Naive thymus-derived CD8-positive, alpha-beta T cell (primary cell): ENCODE measurements at regions not wholly inside any gene's neighbourhood (a gene's known extent, or its start where the extent isn't known, plus 50 kb on each side); places are given as distances from the start of the nearest gene placed in this dataset.

Experiments
- ATAC-seq, 2 donors: fragments of 150-1000 bp; cut with Tn5 transposase in 1 of 2; sonication (Bioruptor Pico), chemical (Tn5 transposase) in 1 of 2; 1 replicate in 1 of 2; 2 replicates in 1 of 2; pipeline ENCODE4 v1.10.0; 2021; ENCODE audit warnings: mild to moderate bottlenecking in 2 of 2, moderate library complexity in 2 of 2
- POLR2A ChIA-PET: fragments of 350-600 bp; sonication (Branson Sonifier 250); formaldehyde crosslinking; loops from one replicate; lab custom pipeline; 2021; ENCODE audit warnings: antibody characterized with exemption; lab: Charles Lee
- DNase-seq, 10 donors: peaks; one replicate each; pipeline versions ENCODE4 v3.0.0 to v3.0.0-alpha.2; 2020 to 2022
- H3K27ac Mint-ChIP-seq, 10 donors: one replicate each; pipeline ENCODE4 v1.8.0; 2020 to 2022; ENCODE audit warnings: mild to moderate bottlenecking in 10 of 10, mixed read lengths in 10 of 10, moderate library complexity in 4 of 10, inconsistent platforms in 1 of 10
- H3K27me3 Mint-ChIP-seq, 5 donors: one replicate each; pipeline ENCODE4 v1.8.0; 2021 to 2022; ENCODE audit warnings: mixed read lengths in 5 of 5
- H3K36me3 Mint-ChIP-seq, 3 donors: one replicate each; pipeline ENCODE4 v1.8.0; 2020 to 2022; ENCODE audit warnings: mixed read lengths in 3 of 3, mild to moderate bottlenecking in 2 of 3, inconsistent platforms in 1 of 3
- H3K4me1 Mint-ChIP-seq, 4 donors: one replicate each; pipeline ENCODE4 v1.8.0; 2021 to 2022; ENCODE audit warnings: mixed read lengths in 4 of 4
- H3K4me3 Mint-ChIP-seq, 10 donors: one replicate each; pipeline ENCODE4 v1.8.0; 2020 to 2022; ENCODE audit warnings: mild to moderate bottlenecking in 10 of 10, mixed read lengths in 10 of 10, moderate library complexity in 6 of 10, inconsistent platforms in 1 of 10
- H3K9me3 Mint-ChIP-seq, 9 donors: one replicate each; pipeline ENCODE4 v1.8.0; 2020 to 2022; ENCODE audit warnings: mixed read lengths in 9 of 9, mild to moderate bottlenecking in 3 of 9, inconsistent platforms in 1 of 9, moderate library complexity in 1 of 9

DNA sequence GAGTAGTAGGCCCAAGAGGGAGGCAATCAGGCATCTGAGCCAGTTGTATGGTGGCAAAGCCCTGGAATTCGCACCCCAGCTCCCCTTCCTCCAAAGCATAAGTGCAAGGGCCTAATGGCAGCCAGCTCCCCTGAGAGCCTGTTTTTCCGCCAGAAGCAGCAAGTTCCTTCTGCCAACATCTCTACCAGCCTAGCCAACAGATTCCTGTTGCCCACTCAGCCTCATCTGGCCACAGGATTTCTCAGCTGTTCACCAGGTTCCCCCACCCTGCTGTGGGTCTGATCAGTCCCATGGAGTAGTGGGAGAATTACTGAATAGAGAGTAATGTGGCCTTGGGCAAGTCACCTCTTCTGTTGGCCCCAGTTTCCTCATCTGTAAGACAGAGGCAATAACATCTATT lies 186.2 kb upstream of the PDE1C start:
- peaks cover 1 to 14% (median 6%) of the 10 kb centered on the region in 5 donors for H3K27me3 Mint-ChIP-seq
- ATAC-seq (no peak), DNase-seq (no peak)
- POLR2A ChIA-PET = no interaction called here
- no peak overlapping the region for H3K4me3 Mint-ChIP-seq
- no peaks in the 10 kb centered on the region for H3K9me3 Mint-ChIP-seq
- H3K4me1 Mint-ChIP-seq = no peaks in the 10 kb centered on the region
- H3K36me3 Mint-ChIP-seq = no peaks in the 10 kb centered on the region
- no peak overlapping the region for H3K27ac Mint-ChIP-seq

DNA sequence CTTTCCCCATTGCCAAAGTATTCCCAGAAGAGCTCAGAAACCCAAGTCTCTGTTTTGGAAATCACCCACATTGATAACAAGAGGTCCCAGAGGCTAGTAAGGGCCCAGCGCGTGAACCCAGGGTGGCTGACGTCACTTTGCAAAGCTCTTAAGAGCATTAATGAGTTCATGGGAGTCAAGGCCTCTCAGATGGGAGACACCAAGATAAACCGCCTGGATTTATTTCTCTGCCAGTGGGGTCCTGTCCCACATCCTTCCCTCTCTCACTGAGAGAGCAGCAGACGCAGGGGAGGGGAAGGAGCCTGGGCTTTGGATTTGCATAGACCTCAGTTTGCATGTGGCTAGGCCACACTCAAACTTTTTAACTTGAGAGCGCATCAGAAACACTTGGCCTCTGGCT lies 184.8 kb upstream of the PDE1C start:
- Mint-ChIP-seq H3K36me3 (no peaks in the 10 kb centered on the region), H3K27ac (no peak overlapping the region), H3K4me3 (no peak overlapping the region), H3K4me1 (no peaks in the 10 kb centered on the region), H3K27me3 (peaks cover 4 to 24% (median 9%) of the 10 kb centered on the region in 5 donors), H3K9me3 (no peaks in the 10 kb centered on the region)
- no peak for DNase-seq
- POLR2A ChIA-PET = no interaction called here
- no peak for ATAC-seq

DNA sequence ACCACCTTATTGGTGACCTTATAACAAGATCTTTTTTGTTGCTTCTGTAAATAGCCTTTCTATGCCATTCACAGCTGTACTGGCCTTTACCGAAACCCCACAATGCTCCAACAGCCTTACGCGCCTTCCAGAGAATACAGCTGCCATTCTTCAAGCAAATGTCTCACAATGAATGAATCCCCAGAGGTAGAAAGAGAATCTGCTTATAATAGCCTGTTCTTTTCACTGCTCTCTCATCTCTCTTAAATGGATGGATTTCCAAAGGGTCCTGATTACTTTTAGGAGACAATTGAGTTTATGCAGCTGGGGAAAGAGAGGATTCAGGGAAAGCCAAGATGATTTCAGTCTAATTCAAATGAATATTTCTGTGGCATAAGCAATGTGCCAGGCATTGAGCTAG lies 183.1 kb upstream of the PDE1C start:
- POLR2A ChIA-PET = no interaction called here
- no peaks in the 10 kb centered on the region for H3K4me1 Mint-ChIP-seq
- H3K9me3 Mint-ChIP-seq = no peaks in the 10 kb centered on the region
- H3K27me3 Mint-ChIP-seq = peaks cover 4 to 24% (median 10%) of the 10 kb centered on the region in 5 donors
- no peak overlapping the region for H3K27ac Mint-ChIP-seq
- DNase-seq = no peak
- no peak overlapping the region for H3K4me3 Mint-ChIP-seq
- H3K36me3 Mint-ChIP-seq = no peaks in the 10 kb centered on the region
- no peak for ATAC-seq

DNA sequence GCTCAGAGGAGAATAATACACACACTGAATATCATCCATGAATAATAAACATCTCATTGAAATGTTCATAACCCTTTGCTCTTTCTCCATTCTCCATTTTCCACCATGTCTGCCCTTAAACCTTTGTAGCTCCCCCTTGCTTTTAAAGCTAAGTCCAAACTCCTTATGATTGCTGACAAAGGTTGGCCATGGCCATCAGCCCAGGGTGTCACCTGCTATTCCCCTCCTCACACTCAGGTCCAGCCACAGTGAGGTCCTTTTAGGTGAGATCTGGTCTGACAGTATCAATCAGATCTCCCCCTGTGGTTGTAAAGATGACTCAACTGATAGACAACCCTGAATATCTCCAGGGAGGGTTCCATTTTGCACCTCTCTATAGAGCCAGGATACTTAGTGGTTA lies 181.5 kb upstream of the PDE1C start:
- DNase-seq (no peak), ATAC-seq (no peak)
- no peaks in the 10 kb centered on the region for H3K9me3 Mint-ChIP-seq
- H3K4me3 Mint-ChIP-seq = no peak overlapping the region
- no peaks in the 10 kb centered on the region for H3K36me3 Mint-ChIP-seq
- POLR2A ChIA-PET = no interaction called here
- H3K27ac Mint-ChIP-seq = no peak overlapping the region
- H3K27me3 Mint-ChIP-seq = peaks cover 4 to 26% (median 10%) of the 10 kb centered on the region in 5 donors
- H3K4me1 Mint-ChIP-seq = no peaks in the 10 kb centered on the region

DNA sequence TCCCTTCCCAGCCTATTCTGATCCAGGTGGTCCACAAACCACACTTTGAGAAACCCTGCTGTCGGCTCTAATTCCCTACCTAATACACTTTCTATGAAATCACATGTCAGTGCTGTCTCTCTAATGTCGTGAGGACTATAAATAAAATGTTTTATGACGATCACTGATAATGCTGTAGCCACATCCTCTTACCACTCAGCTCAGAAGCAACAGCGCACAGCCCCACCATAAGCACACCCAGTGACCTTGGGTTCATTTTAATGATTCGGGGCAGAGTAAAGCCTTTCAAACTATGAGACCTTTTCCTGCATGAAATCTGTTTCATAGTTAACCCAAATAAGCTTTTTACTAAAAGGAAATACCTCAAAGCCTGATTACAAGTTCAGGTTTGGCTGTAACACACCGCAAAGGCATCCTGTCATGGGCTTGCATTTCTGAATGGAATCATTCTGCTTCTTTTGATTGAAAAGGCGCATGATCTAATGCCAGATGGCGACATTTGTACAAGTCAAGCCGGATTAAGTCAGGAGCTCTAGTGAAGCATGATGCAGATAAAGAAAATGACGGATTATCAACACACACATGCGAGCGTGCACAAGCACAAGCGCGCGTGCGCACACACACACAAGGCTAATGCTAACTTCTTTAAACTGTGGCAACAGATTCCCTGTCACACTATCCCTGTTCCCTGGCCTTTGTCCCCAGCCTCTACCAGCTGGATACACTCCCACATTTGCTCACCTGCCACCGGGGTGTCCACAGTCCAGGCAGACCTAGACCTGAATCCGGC lies 180.5 kb upstream of the PDE1C start:
- no peaks in the 10 kb centered on the region for H3K9me3 Mint-ChIP-seq
- peaks cover 4 to 26% (median 10%) of the 10 kb centered on the region in 5 donors for H3K27me3 Mint-ChIP-seq
- H3K27ac Mint-ChIP-seq = no peak overlapping the region
- POLR2A ChIA-PET = no interaction called here
- no peaks in the 10 kb centered on the region for H3K4me1 Mint-ChIP-seq
- DNase-seq (no peak), ATAC-seq (no peak)
- H3K36me3 Mint-ChIP-seq = no peaks in the 10 kb centered on the region
- H3K4me3 Mint-ChIP-seq = no peak overlapping the region

DNA sequence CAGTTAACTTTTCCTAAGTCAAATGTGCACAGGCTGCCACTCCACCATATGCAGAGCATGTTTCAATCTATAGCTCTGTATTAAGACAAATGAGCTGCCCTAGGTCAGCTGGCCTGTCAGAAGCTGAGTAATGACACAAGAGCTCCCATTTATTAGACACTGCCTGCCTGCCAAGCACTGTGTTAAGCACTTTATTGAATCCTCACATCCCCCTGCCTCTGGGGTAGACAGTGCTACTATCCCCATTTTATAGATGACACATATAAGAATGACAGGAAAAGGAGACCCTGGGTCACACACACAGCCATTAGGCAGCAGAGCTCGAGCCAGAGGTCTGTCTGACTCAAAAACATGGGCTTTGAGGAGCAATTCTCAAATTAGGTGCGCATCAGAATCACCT lies 179.8 kb upstream of the PDE1C start:
- Mint-ChIP-seq H3K27ac (no peak overlapping the region), H3K27me3 (peaks cover 4 to 26% (median 10%) of the 10 kb centered on the region in 5 donors), H3K4me3 (no peak overlapping the region), H3K9me3 (no peaks in the 10 kb centered on the region), H3K36me3 (no peaks in the 10 kb centered on the region), H3K4me1 (no peaks in the 10 kb centered on the region)
- POLR2A ChIA-PET = no interaction called here
- ATAC-seq = no peak
- no peak for DNase-seq

DNA sequence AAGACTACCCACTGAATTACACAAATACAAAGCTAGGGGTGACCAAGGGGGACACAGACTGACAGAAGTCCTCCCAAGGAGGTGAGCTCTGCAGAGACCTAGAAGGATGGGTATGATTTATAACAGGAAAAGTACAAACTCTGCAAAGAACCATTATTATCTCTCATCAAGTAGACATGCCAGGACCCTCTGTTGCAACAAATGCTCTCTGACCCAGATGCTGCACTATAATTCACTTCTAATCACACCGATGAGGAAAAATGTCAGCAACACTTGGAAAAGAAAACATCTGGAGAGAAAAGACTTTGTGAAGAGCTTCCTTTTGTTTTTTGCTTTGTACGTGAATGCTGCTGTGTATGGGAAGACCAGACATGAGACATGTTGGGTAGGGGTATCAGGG lies 178.3 kb upstream of the PDE1C start:
- no peak overlapping the region for H3K27ac Mint-ChIP-seq
- no peak overlapping the region for H3K4me3 Mint-ChIP-seq
- ATAC-seq (no peak), DNase-seq (no peak)
- H3K36me3 Mint-ChIP-seq = no peaks in the 10 kb centered on the region
- peaks cover 4 to 26% (median 10%) of the 10 kb centered on the region in 5 donors for H3K27me3 Mint-ChIP-seq
- H3K4me1 Mint-ChIP-seq = no peaks in the 10 kb centered on the region
- POLR2A ChIA-PET = no interaction called here
- no peaks in the 10 kb centered on the region for H3K9me3 Mint-ChIP-seq

DNA sequence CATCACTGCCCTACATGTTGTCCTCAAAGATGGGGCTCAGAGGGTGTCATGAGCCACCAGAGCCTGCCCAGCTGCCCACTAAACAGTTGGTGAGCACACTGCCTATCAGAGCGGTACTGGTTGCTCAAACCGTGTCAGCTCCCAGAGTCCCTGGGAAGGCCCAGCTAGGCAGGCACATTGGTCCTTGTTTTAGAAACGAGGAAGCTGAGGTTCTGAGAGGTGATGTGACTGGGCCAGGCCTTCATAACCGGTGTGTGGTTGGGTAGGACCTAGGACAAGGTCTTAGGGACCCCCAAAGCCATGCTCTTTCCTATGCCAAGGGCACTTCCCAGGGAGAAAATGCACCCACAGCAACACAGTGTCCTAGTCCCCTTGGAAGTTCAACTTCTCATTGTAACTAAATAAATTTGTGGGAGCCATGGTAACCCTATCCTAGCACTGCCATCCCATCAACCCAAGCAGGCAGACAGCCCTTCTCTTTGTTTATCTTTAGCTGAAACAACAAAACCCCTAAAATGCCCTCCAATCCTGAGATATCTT lies 174.7 kb upstream of the PDE1C start:
- Mint-ChIP-seq H3K4me1 (no peaks in the 10 kb centered on the region), H3K9me3 (no peaks in the 10 kb centered on the region), H3K27me3 (peaks cover 0 to 12% (median 3%) of the 10 kb centered on the region in 5 donors), H3K36me3 (no peaks in the 10 kb centered on the region), H3K4me3 (no peak overlapping the region), H3K27ac (no peak overlapping the region)
- ATAC-seq = no peak
- DNase-seq = no peak
- POLR2A ChIA-PET = no interaction called here

DNA sequence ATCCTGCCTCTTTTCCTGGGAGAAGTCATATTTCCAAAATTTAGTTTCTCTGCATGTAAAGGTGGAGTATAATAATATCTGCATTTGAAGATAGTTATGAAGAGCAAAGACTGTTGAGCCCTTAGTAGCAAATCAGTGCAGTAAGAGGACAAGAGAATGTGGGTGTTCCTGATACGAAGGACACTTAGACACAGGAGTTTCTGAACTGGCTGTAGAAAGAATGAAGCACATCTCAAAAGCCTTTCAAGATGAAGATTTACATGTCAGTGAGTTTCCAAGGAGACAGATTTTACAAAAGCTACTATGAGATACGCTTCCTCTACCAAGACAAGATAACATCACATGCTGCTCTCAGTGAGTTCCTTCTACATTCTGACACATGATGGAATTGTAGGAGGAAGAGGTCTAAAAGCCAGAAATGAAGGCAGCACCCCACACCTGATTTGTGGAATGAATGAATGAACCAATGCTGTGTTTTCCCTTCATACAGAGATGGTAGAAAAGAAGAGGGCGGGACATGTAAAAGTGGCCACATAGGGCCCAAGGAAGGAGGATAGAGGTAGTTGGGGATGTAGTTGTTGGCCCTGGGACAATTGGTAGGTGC lies 173.6 kb upstream of the PDE1C start:
- DNase-seq = no peak
- Mint-ChIP-seq H3K27me3 (peaks cover 0 to 11% (median 0%) of the 10 kb centered on the region in 5 donors), H3K4me3 (no peak overlapping the region), H3K9me3 (no peaks in the 10 kb centered on the region), H3K27ac (no peak overlapping the region), H3K4me1 (no peaks in the 10 kb centered on the region), H3K36me3 (no peaks in the 10 kb centered on the region)
- no peak for ATAC-seq
- POLR2A ChIA-PET = no interaction called here

DNA sequence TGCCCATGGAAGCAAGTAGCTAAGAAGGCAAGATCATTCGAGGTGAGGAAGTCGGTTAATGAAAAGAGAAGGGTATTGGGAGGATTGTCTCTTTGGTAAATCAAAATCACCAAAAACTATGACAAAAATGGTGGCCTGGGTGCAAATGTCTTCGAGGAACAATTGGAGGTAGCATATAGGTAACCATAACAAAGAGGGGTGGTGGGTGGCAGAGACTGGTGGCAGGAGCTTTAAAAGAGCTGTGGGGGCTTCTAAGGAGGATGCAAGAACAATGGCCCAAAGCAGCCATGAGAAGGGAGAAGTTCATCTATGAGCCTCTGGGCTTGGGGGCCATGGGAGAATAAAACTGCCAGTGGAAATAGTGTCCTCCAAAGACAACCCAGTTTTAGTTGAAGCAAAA lies 172.2 kb upstream of the PDE1C start:
- POLR2A ChIA-PET = no interaction called here
- no peak overlapping the region for H3K27ac Mint-ChIP-seq
- H3K4me3 Mint-ChIP-seq = no peak overlapping the region

DNA sequence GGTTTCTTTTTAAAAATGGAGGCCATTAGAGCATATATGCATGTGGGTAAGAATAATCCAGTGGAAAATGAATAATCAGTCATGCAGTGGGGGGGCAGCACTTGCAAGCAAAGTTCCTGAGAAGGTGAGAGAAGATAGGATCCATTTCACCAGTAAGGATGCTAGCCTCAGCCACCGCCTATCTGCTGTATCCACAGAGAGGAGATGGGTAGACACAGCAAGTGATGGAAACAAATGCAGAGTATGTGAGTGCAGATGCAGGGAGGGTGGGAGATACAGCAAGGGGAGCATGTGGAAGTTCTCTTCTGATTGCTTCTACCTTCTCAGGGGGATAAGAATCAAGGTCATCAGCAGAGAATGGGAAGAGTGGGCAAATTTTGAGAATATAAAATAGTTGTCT lies 171.4 kb upstream of the PDE1C start:
- Mint-ChIP-seq H3K27ac (no peak overlapping the region), H3K36me3 (no peaks in the 10 kb centered on the region), H3K4me3 (no peak overlapping the region), H3K27me3 (peaks cover 0 to 2% (median 0%) of the 10 kb centered on the region in 5 donors), H3K4me1 (no peaks in the 10 kb centered on the region), H3K9me3 (no peaks in the 10 kb centered on the region)
- POLR2A ChIA-PET = no interaction called here
- ATAC-seq (no peak), DNase-seq (no peak)

More for the DNA sequence above, 172.2 kb upstream of the PDE1C start:
- DNase-seq (no peak), ATAC-seq (no peak)
- Mint-ChIP-seq H3K4me1 (no peaks in the 10 kb centered on the region), H3K36me3 (no peaks in the 10 kb centered on the region), H3K27me3 (peaks cover 0 to 2% (median 0%) of the 10 kb centered on the region in 5 donors), H3K9me3 (no peaks in the 10 kb centered on the region)

DNA sequence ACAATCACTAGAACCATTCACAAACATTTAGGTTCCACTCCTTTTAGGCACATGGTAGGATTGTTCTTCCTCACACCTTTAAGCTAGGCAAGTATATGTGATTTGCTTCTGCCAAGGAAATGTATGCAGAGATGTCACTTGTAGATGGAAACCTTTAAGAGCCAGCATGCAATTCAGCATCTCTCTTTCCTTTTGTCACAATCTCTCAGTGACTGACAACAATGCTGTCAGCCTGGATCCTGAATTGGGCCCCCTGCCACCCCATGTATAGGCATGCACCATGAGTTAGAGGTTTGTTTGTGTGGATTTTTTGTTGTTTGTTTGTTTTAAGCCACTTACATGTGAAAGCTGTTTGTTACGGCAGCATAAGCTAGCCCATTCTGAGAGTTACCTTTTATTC lies 169.6 kb upstream of the PDE1C start:
- Mint-ChIP-seq H3K9me3 (peaks cover 0 to 11% (median 8%) of the 10 kb centered on the region in 9 donors), H3K27ac (no peak overlapping the region), H3K36me3 (peaks cover 0 to 5% (median 0%) of the 10 kb centered on the region in 3 donors), H3K27me3 (peaks cover 0 to 2% (median 0%) of the 10 kb centered on the region in 5 donors), H3K4me1 (no peaks in the 10 kb centered on the region), H3K4me3 (no peak overlapping the region)
- no peak for DNase-seq
- POLR2A ChIA-PET = no interaction called here
- ATAC-seq = no peak

DNA sequence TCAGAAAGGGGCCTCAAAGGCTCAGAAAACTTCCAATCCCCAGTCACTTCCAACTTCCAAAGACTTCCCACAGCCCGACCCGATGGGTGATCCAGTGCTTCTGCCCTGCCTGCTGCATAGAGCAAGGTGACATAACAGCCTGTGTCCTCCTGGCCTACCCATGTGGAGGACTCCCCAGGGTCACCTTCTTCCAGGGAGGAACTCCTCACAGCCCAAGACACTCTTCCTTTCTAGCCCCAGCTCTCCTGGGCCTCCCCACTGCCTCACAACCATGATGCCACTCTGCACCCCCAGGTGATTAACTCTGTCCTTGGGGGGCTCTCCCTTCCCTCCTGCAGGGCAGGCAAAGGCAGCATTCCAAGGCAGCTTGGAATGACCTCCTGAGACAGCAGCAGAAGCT lies 158.4 kb upstream of the PDE1C start:
- no peak for ATAC-seq
- POLR2A ChIA-PET = no interaction called here
- H3K27me3 Mint-ChIP-seq = peaks cover 0 to 29% (median 2%) of the 10 kb centered on the region in 5 donors
- peaks cover 0 to 13% (median 2%) of the 10 kb centered on the region in 9 donors for H3K9me3 Mint-ChIP-seq
- H3K36me3 Mint-ChIP-seq = no peaks in the 10 kb centered on the region
- no peak for DNase-seq
- no peak overlapping the region for H3K4me3 Mint-ChIP-seq
- no peaks in the 10 kb centered on the region for H3K4me1 Mint-ChIP-seq
- no peak overlapping the region for H3K27ac Mint-ChIP-seq
